Loucy (cell line): ENCODE measurements at regions not wholly inside any gene's neighbourhood (a gene's known extent, or its start where the extent isn't known, plus 50 kb on each side); places are given as distances from the start of the nearest gene placed in this dataset.

Experiments
- H2AFZ ChIP-seq: fragments of 200-600 bp; sonication (generic); 2 replicates; pipeline ENCODE4 v1.6.0; 2016; ENCODE audit warnings: antibody characterized with exemption, mild to moderate bottlenecking, low read length, moderate library complexity
- H3F3A ChIP-seq: fragments of 200-600 bp; 2 replicates; pipeline ENCODE4 v1.6.0; 2016; ENCODE audit warnings: antibody characterized with exemption, low read depth, mild to moderate bottlenecking
- H3K27me3 ChIP-seq: fragments of 200-600 bp; sonication (generic); 2 replicates; pipeline ENCODE4 v1.6.1; 2014; ENCODE audit warnings: low read length, mild to moderate bottlenecking; ENCODE audit not compliant: insufficient read depth, poor library complexity, severe bottlenecking
- H3K36me3 ChIP-seq: fragments of 200-600 bp; sonication (generic); 2 replicates; pipeline ENCODE4 v1.6.1; 2016; ENCODE audit warnings: low read length; ENCODE audit not compliant: insufficient read depth
- H3K4me1 ChIP-seq: fragments of 200-600 bp; sonication (generic); 2 replicates; pipeline ENCODE4 v1.5.1; 2014; ENCODE audit warnings: low read length, mild to moderate bottlenecking; ENCODE audit not compliant: insufficient read depth, poor library complexity, severe bottlenecking
- H3K4me2 ChIP-seq: fragments of 200-600 bp; sonication (generic); 2 replicates; pipeline ENCODE4 v1.6.0; 2014; ENCODE audit warnings: antibody characterized with exemption, low read length, low read depth, mild to moderate bottlenecking; ENCODE audit not compliant: poor library complexity, severe bottlenecking
- H3K4me3 ChIP-seq: fragments of 200-600 bp; sonication (generic); 2 replicates; pipeline ENCODE4 v1.5.1; 2014; ENCODE audit warnings: low read length, mild to moderate bottlenecking, mixed read lengths; ENCODE audit not compliant: poor library complexity, severe bottlenecking
- H3K79me2 ChIP-seq: fragments of 200-600 bp; sonication (generic); 2 replicates; pipeline ENCODE4 v1.6.1; 2014; ENCODE audit warnings: low read length; ENCODE audit not compliant: insufficient read depth
- H3K9ac ChIP-seq: fragments of 200-600 bp; sonication (generic); 2 replicates; pipeline ENCODE4 v1.6.0; 2014; ENCODE audit warnings: mild to moderate bottlenecking, low read depth, low read length, moderate library complexity; ENCODE audit not compliant: poor library complexity, severe bottlenecking
- H3K9me2 ChIP-seq: fragments of 200-600 bp; sonication (generic); replicated peaks from 2 replicates; pipeline ENCODE4 v1.6.1; 2016; ENCODE audit warnings: low read depth, low read length, mixed read lengths
- H3K9me3 ChIP-seq: fragments of 200-600 bp; sonication (generic); 2 replicates; pipeline ENCODE4 v1.6.1; 2014; ENCODE audit warnings: mild to moderate bottlenecking, antibody characterized with exemption, low read length, low read depth; ENCODE audit not compliant: insufficient read depth
- H4K20me1 ChIP-seq: fragments of 200-600 bp; sonication (generic); 2 replicates; pipeline ENCODE4 v1.6.0; 2014; ENCODE audit warnings: antibody characterized with exemption, low read length, mild to moderate bottlenecking; ENCODE audit not compliant: insufficient read depth, poor library complexity, severe bottlenecking
- CTCF ChIP-seq: fragments of 200-600 bp; sonication (generic); conservative IDR thresholded peaks from 2 replicates; pipeline ENCODE4 v1.5.1; 2014; ENCODE audit warnings: mild to moderate bottlenecking, antibody characterized with exemption, low read length
- EZH2phosphoT487 ChIP-seq: fragments of 200-600 bp; IDR thresholded peaks from 2 replicates; pipeline ENCODE4 v1.6.1; 2018; ENCODE audit warnings: antibody characterized with exemption, mild to moderate bottlenecking, moderate library complexity, borderline replicate concordance

- H3K36me3 ChIP-seq, result no peaks in the 10 kb centered on the region
- no peaks in the 10 kb centered on the region for H3K4me1 ChIP-seq
- H3K4me2 ChIP-seq, result no peak overlapping the region
- H3K9me2 ChIP-seq, result no peaks in the 10 kb centered on the region
- H3F3A ChIP-seq, result no peaks in the 10 kb centered on the region
- H2AFZ ChIP-seq, result no peak overlapping the region
- H3K79me2 ChIP-seq, result no peaks in the 10 kb centered on the region
- no peaks in the 10 kb centered on the region for H4K20me1 ChIP-seq
- H3K9ac ChIP-seq, result no peak overlapping the region
- TF ChIP-seq EZH2phosphoT487 (no peak), CTCF (no peak)
- H3K27me3 ChIP-seq, result no peaks in the 10 kb centered on the region
- no peak overlapping the region for H3K4me3 ChIP-seq
- H3K9me3 ChIP-seq, result no peaks in the 10 kb centered on the region
These were observed 60.6 kb upstream of the TMEM215 start for GRCh38 chr9:32722704-32723103.

GRCh38 chr9:32723789-32724325 is 59.5 kb upstream of the TMEM215 start:
- no peaks in the 10 kb centered on the region for H3K4me1 ChIP-seq
- H2AFZ ChIP-seq, result no peak overlapping the region
- no peaks in the 10 kb centered on the region for H3F3A ChIP-seq
- H3K9ac ChIP-seq, result no peak overlapping the region
- H3K36me3 ChIP-seq, result no peaks in the 10 kb centered on the region
- H3K4me3 ChIP-seq, result no peak overlapping the region
- no peaks in the 10 kb centered on the region for H3K27me3 ChIP-seq
- H3K9me2 ChIP-seq, result no peaks in the 10 kb centered on the region
- H3K9me3 ChIP-seq, result no peaks in the 10 kb centered on the region; the same call in 1 of the 2 replicates
- H4K20me1 ChIP-seq, result no peaks in the 10 kb centered on the region
- TF ChIP-seq EZH2phosphoT487 (no peak), CTCF (no peak)
- no peak overlapping the region for H3K4me2 ChIP-seq
- no peaks in the 10 kb centered on the region for H3K79me2 ChIP-seq

- Histone ChIP-seq H4K20me1 (no peaks in the 10 kb centered on the region), H3K4me3 (no peak overlapping the region), H3K4me1 (no peaks in the 10 kb centered on the region), H3K9ac (no peak overlapping the region), H3F3A (no peaks in the 10 kb centered on the region), H2AFZ (no peak overlapping the region), H3K9me2 (no peaks in the 10 kb centered on the region), H3K9me3 (no peaks in the 10 kb centered on the region; the same call in 1 of the 2 replicates), H3K27me3 (no peaks in the 10 kb centered on the region), H3K36me3 (no peaks in the 10 kb centered on the region), H3K79me2 (no peaks in the 10 kb centered on the region), H3K4me2 (no peak overlapping the region)
- no peak for TF ChIP-seq EZH2phosphoT487
- TF ChIP-seq CTCF, result no peak
These were observed 58.1 kb upstream of the TMEM215 start for GRCh38 chr9:32725066-32725860.
